ENCODE measurements at regions not wholly inside any gene's neighbourhood (a gene's known extent, or its start where the extent isn't known, plus 50 kb on each side); places are given as distances from the start of the nearest gene placed in this dataset.

DNA sequence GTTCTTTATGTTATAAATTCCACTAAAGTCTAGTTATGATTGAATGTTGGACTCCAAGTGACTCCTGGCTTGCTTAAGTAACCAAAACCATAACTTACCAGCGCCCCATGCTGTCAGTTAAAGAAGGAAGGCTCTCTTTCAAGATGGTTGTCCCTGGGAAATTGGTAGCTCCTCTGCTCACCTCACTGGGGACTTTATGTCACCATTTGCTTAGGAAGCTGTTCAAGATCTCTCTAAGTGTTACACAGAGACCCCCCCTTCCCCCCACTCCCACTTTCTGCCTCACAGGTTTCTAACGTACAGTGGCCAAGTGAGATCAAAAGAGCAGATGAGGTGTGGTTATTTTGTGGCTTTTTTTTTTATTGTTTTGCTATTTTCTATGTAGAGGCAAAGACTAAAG, 301.8 kb downstream of the AASDHPPT start:
- no TSS peak for BruUV-seq (replicated peaks)
- CTCF ChIA-PET: no interaction called here
- peaks cover 14% of the 10 kb centered on the region for H3K4me1 ChIP-seq
- Mint-ChIP-seq H3K27me3 (ENCODE audit: insufficient read depth, unreplicated experiment) (no peaks in the 10 kb centered on the region), H3K27ac (ENCODE audit: unreplicated experiment) (no peak overlapping the region), H3K4me1 (ENCODE audit: low read depth, unreplicated experiment) (no peaks in the 10 kb centered on the region), H3K9me3 (ENCODE audit: unreplicated experiment) (peaks cover 33% of the 10 kb centered on the region), H3K4me3 (ENCODE audit: unreplicated experiment) (no peak overlapping the region), H3K36me3 (ENCODE audit: insufficient read depth, unreplicated experiment) (no peaks in the 10 kb centered on the region)
- intact Hi-C loops (cut with micrococcal nuclease; ENCODE audit: unreplicated experiment): no loop called here
- no peak for DNase-seq
- POLR2A ChIA-PET: no interaction called here
- H3K27me3 ChIP-seq (replicated peaks; ENCODE audit: control insufficient read depth, insufficient read depth, low read length): no peaks in the 10 kb centered on the region
- H3K9me3 ChIP-seq: no peaks in the 10 kb centered on the region
- H3K36me3 ChIP-seq (ENCODE audit: control insufficient read depth, insufficient read depth, low read length): no peaks in the 10 kb centered on the region
- H3K4me3 ChIP-seq (ENCODE audit: low read depth, low read length): no peak overlapping the region
- TF ChIP-seq CTCF (IDR thresholded peaks at IDR 0.05; ENCODE audit: insufficient read depth in 1 of 2, low read depth in 1 of 2, low read length in 1 of 2, severe bottlenecking in 1 of 2, unreplicated experiment in 1 of 2): no peak

- no peak for DNase-seq
- H3K4me1 Mint-ChIP-seq (ENCODE audit: low read depth, unreplicated experiment): no peaks in the 10 kb centered on the region
- Histone ChIP-seq H3K27me3 (replicated peaks; ENCODE audit: control insufficient read depth, insufficient read depth, low read length) (no peaks in the 10 kb centered on the region), H3K4me1 (peaks cover 14% of the 10 kb centered on the region), H3K9me3 (no peaks in the 10 kb centered on the region), H3K4me3 (ENCODE audit: low read depth, low read length) (no peak overlapping the region), H3K36me3 (ENCODE audit: control insufficient read depth, insufficient read depth, low read length) (no peaks in the 10 kb centered on the region)
- intact Hi-C loops (cut with micrococcal nuclease; ENCODE audit: unreplicated experiment): no loop called here
- ChIA-PET POLR2A (no interaction called here), CTCF (no interaction called here)
- TF ChIP-seq CTCF (IDR thresholded peaks at IDR 0.05; ENCODE audit: insufficient read depth in 1 of 2, low read depth in 1 of 2, low read length in 1 of 2, severe bottlenecking in 1 of 2, unreplicated experiment in 1 of 2): no peak
- peaks cover 30% of the 10 kb centered on the region for H3K9me3 Mint-ChIP-seq (ENCODE audit: unreplicated experiment)
- H3K4me3 Mint-ChIP-seq (ENCODE audit: unreplicated experiment): no peak overlapping the region
- no peak overlapping the region for H3K27ac Mint-ChIP-seq (ENCODE audit: unreplicated experiment)
- no peaks in the 10 kb centered on the region for H3K27me3 Mint-ChIP-seq (ENCODE audit: insufficient read depth, unreplicated experiment)
- no TSS peak for BruUV-seq (replicated peaks)
- H3K36me3 Mint-ChIP-seq (ENCODE audit: insufficient read depth, unreplicated experiment): no peaks in the 10 kb centered on the region
These were observed 302.2 kb downstream of the AASDHPPT start for GRCh38 chr11:106379712-106380111.

DNA sequence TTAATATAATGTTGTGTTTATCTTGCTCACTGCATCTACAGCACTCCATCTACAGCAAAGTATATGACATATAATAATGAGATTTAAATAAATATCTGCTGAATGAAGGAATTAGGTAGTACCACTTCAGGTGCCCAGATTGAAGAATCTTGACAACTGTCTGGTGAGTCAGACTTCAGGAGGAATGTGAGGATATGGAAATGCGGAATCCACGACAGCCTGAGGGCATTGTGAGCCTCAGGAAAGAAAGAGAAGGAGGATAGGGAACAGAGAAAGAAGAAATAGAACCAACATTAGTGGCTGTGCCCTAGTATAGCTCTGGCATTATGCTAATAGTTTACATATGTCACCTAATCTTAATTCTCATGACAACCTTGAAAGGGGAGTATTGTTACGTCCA, 304.4 kb downstream of the AASDHPPT start:
- DNase-seq: no peak
- no peaks in the 10 kb centered on the region for H3K4me1 Mint-ChIP-seq (ENCODE audit: low read depth, unreplicated experiment)
- H3K36me3 Mint-ChIP-seq (ENCODE audit: insufficient read depth, unreplicated experiment): no peaks in the 10 kb centered on the region
- intact Hi-C loops (cut with micrococcal nuclease; ENCODE audit: unreplicated experiment): no loop called here
- ChIA-PET CTCF (no interaction called here), POLR2A (no interaction called here)
- H3K4me3 Mint-ChIP-seq (ENCODE audit: unreplicated experiment): no peak overlapping the region
- H3K9me3 Mint-ChIP-seq (ENCODE audit: unreplicated experiment): peaks cover 34% of the 10 kb centered on the region
- Histone ChIP-seq H3K4me3 (ENCODE audit: low read depth, low read length) (no peak overlapping the region), H3K36me3 (ENCODE audit: control insufficient read depth, insufficient read depth, low read length) (no peaks in the 10 kb centered on the region), H3K4me1 (peaks cover 14% of the 10 kb centered on the region), H3K9me3 (no peaks in the 10 kb centered on the region), H3K27me3 (replicated peaks; ENCODE audit: control insufficient read depth, insufficient read depth, low read length) (no peaks in the 10 kb centered on the region)
- TF ChIP-seq CTCF (IDR thresholded peaks at IDR 0.05; ENCODE audit: insufficient read depth in 1 of 2, low read depth in 1 of 2, low read length in 1 of 2, severe bottlenecking in 1 of 2, unreplicated experiment in 1 of 2): no peak
- no peak overlapping the region for H3K27ac Mint-ChIP-seq (ENCODE audit: unreplicated experiment)
- H3K27me3 Mint-ChIP-seq (ENCODE audit: insufficient read depth, unreplicated experiment): no peaks in the 10 kb centered on the region
- no TSS peak for BruUV-seq (replicated peaks)

All from Caco-2 (cell line).